Stomach (tissue), 8 donors: ENCODE measurements at regions not wholly inside any gene's neighbourhood (a gene's known extent, or its start where the extent isn't known, plus 50 kb on each side); places are given as distances from the start of the nearest gene placed in this dataset.

Source experiments
- DNase-seq, 2 donors: peaks; one replicate each; pipeline versions ENCODE4 v3.0.0 to v3.0.0-alpha.2; 2013 to 2019
- H3K27ac ChIP-seq, 5 donors: fragments of 200-600 bp in 4 of 5; sonication (generic) in 4 of 5; one replicate each; pipeline ENCODE4 v1.5.1; 2013 to 2019; ENCODE audit warnings: mild to moderate bottlenecking in 1 of 5, moderate library complexity in 1 of 5
- H3K27me3 ChIP-seq, 3 donors: fragments of 200-600 bp; sonication (generic); one replicate each; pipeline ENCODE4 v1.5.1; 2017 to 2019; ENCODE audit warnings: mixed run types in 1 of 3
- H3K36me3 ChIP-seq, 4 donors: fragments of 200-600 bp; sonication (generic); 1 replicate in 3 of 4; 2 replicates in 1 of 4; pipeline ENCODE4 v1.5.1; 2016 to 2019
- H3K4me1 ChIP-seq, 4 donors: fragments of 200-600 bp; sonication (generic); one replicate each; pipeline ENCODE4 v1.5.1; 2016 to 2019
- H3K4me3 ChIP-seq, 4 donors: fragments of 200-600 bp; sonication (generic) in 3 of 4; one replicate each; pipeline ENCODE4 v1.5.1; 2016 to 2019; ENCODE audit warnings: mild to moderate bottlenecking in 1 of 4
- H3K9me3 ChIP-seq, 4 donors: fragments of 200-600 bp; sonication (generic); one replicate each; pipeline ENCODE4 v1.5.1; 2016 to 2019
- CTCF ChIP-seq, 7 experiments: fragments of 450-650 bp in 4 of 7; fragments of 200-600 bp in 3 of 7; sonication (generic) in 3 of 7; IDR thresholded peaks; one replicate each; pipeline ENCODE4 v1.5.1; 2016 to 2019; ENCODE audit warnings: antibody characterized with exemption in 7 of 7, control low read depth in 2 of 7, mild to moderate bottlenecking in 1 of 7
- EP300 ChIP-seq: sonication (generic); formaldehyde crosslinking; IDR thresholded peaks from one replicate; pipeline ENCODE4 v1.6.1; 2017; ENCODE audit warnings: antibody characterized with exemption
- POLR2A ChIP-seq, 4 donors: fragments of 450-650 bp; IDR thresholded peaks; one replicate each; pipeline ENCODE4 v1.6.1; 2016; ENCODE audit warnings: antibody characterized with exemption in 4 of 4, control low read depth in 2 of 4, mild to moderate bottlenecking in 1 of 4, moderate library complexity in 1 of 4
- POLR2AphosphoS5 ChIP-seq, 3 donors: sonication (generic); formaldehyde crosslinking; IDR thresholded peaks; one replicate each; pipeline ENCODE4 v1.6.1; 2016; ENCODE audit warnings: antibody characterized with exemption in 3 of 3
- WGBS, 5 donors: extraction: QIAGEN DNeasy Blood & Tissue Kit in 3 of 5; methylation state at CpG; one replicate each; pipeline versions ENCODE4 v1.1.5 to v1.1.7; 2013 to 2018; 5-methylcytosine and 5-hydroxymethylcytosine counted together
- intact Hi-C: fragments of 100-400 bp; cut with DNase I; formaldehyde crosslinking; loops from one replicate; pipeline ENCODE4 v1.15.1; 2023; ENCODE audit warnings: low total_unique reads
- donor health status: healthy with polysubstance abuse.
- donor health status: Bipolar disorder and iron deficiency.
- donor health status: healthy.

GRCh38 chr4:14309431-14309830, 681.9 kb upstream of the BOD1L1 start:
- DNase-seq = peak in 1 of 2 donors; percentile 14
- Histone ChIP-seq H3K4me3 (no peak overlapping the region), H3K9me3 (no peaks in the 10 kb centered on the region), H3K4me1 (no peaks in the 10 kb centered on the region), H3K27ac (no peak overlapping the region), H3K27me3 (no peaks in the 10 kb centered on the region), H3K36me3 (no peaks in the 10 kb centered on the region)
- WGBS, 5 donors = 68 to 81% (median 72%) methylated on average over 2 of the region's 2 CpGs
- intact Hi-C loops = no loop called here
- TF ChIP-seq POLR2A (IDR thresholded peaks at IDR 0.05) = no peak
- no peak for TF ChIP-seq EP300

GRCh38 chr4:14313757-14314156, 686.2 kb upstream of the BOD1L1 start:
- DNase-seq = no peak
- no peaks in the 10 kb centered on the region for H3K9me3 ChIP-seq
- no peak for TF ChIP-seq POLR2AphosphoS5 (IDR thresholded peaks at IDR 0.05)
- no peak for TF ChIP-seq EP300
- TF ChIP-seq POLR2A (IDR thresholded peaks at IDR 0.05) = no peak
- TF ChIP-seq CTCF (IDR thresholded peaks at IDR 0.05) = no peak
- H3K4me3 ChIP-seq = no peak overlapping the region
- no peaks in the 10 kb centered on the region for H3K36me3 ChIP-seq
- intact Hi-C loops = no loop called here
- no peaks in the 10 kb centered on the region for H3K27me3 ChIP-seq
- H3K27ac ChIP-seq = no peak overlapping the region
- H3K4me1 ChIP-seq = no peaks in the 10 kb centered on the region
- 59 to 83% (median 75%) methylated on average over 3 of the region's 3 CpGs for WGBS, 5 donors

- H3K27ac ChIP-seq = no peak overlapping the region
- no peaks in the 10 kb centered on the region for H3K36me3 ChIP-seq
- no peak for DNase-seq
- no peak overlapping the region for H3K4me3 ChIP-seq
- no peaks in the 10 kb centered on the region for H3K9me3 ChIP-seq
- H3K4me1 ChIP-seq = no peaks in the 10 kb centered on the region
- 63 to 80% (median 74%) methylated on average over 3 of the region's 3 CpGs for WGBS, 5 donors
- H3K27me3 ChIP-seq = no peaks in the 10 kb centered on the region
- intact Hi-C loops = no loop called here
- no peak for TF ChIP-seq POLR2A (IDR thresholded peaks at IDR 0.05)
Measured at GRCh38 chr4:14315129-14315528, 687.2 kb upstream of the CPEB2 start.

- WGBS, 5 donors = 59 to 72% (median 65%) methylated on average over 2 of the region's 2 CpGs
- intact Hi-C loops = no loop called here
- H3K4me1 ChIP-seq = no peaks in the 10 kb centered on the region
- no peak for TF ChIP-seq POLR2AphosphoS5 (IDR thresholded peaks at IDR 0.05)
- TF ChIP-seq CTCF (IDR thresholded peaks at IDR 0.05) = no peak
- no peak for TF ChIP-seq EP300
- TF ChIP-seq POLR2A (IDR thresholded peaks at IDR 0.05) = no peak
- no peak overlapping the region for H3K27ac ChIP-seq
- no peaks in the 10 kb centered on the region for H3K9me3 ChIP-seq
- DNase-seq = no peak
- no peaks in the 10 kb centered on the region for H3K27me3 ChIP-seq
- no peak overlapping the region for H3K4me3 ChIP-seq
- H3K36me3 ChIP-seq = no peaks in the 10 kb centered on the region
Measured at GRCh38 chr4:14317351-14317750, 684.9 kb upstream of the CPEB2 start.

- Histone ChIP-seq H3K4me3 (no peak overlapping the region), H3K27me3 (no peaks in the 10 kb centered on the region), H3K4me1 (no peaks in the 10 kb centered on the region), H3K36me3 (no peaks in the 10 kb centered on the region), H3K9me3 (no peaks in the 10 kb centered on the region), H3K27ac (no peak overlapping the region)
- DNase-seq = no peak
- 53 to 79% (median 64%) methylated on average over 1 of the region's 1 CpG for WGBS, 5 donors
- intact Hi-C loops = no loop called here
- TF ChIP-seq EP300 (no peak), POLR2A (IDR thresholded peaks at IDR 0.05) (no peak), CTCF (IDR thresholded peaks at IDR 0.05) (no peak), POLR2AphosphoS5 (IDR thresholded peaks at IDR 0.05) (no peak)
Measured at GRCh38 chr4:14318671-14319070, 683.6 kb upstream of the CPEB2 start.
